Spleen (tissue), 11 donors: ENCODE measurements at regions not wholly inside any gene's neighbourhood (a gene's known extent, or its start where the extent isn't known, plus 50 kb on each side); places are given as distances from the start of the nearest gene placed in this dataset.

Source experiments
- DNase-seq: peaks from one replicate; pipeline ENCODE4 v3.0.0-alpha.2; 2020
- H3K27ac ChIP-seq, 8 donors: fragments of 200-600 bp; sonication (generic) in 7 of 8; 1 replicate in 4 of 8; 2 replicates in 4 of 8; pipeline versions ENCODE4 v1.5.0 to v1.8.0; 2016 to 2021; ENCODE audit warnings: inconsistent platforms in 4 of 8, mild to moderate bottlenecking in 4 of 8, moderate library complexity in 1 of 8
- H3K27me3 ChIP-seq, 7 donors: fragments of 200-600 bp; sonication (generic) in 6 of 7; replicated peaks in 1 of 7; 1 replicate in 4 of 7; 2 replicates in 3 of 7; pipeline versions ENCODE4 v1.5.0 to v1.8.0; 2016 to 2021; ENCODE audit warnings: inconsistent platforms in 3 of 7, mild to moderate bottlenecking in 1 of 7
- H3K36me3 ChIP-seq, 6 donors: fragments of 200-600 bp; sonication (generic) in 5 of 6; 1 replicate in 4 of 6; 2 replicates in 2 of 6; pipeline versions ENCODE4 v1.5.0 to v1.8.0; 2016 to 2021; ENCODE audit warnings: inconsistent platforms in 2 of 6
- H3K4me1 ChIP-seq, 6 donors: fragments of 200-600 bp; sonication (generic) in 5 of 6; 1 replicate in 3 of 6; 2 replicates in 3 of 6; pipeline versions ENCODE4 v1.5.0 to v1.8.0; 2016 to 2021; ENCODE audit warnings: inconsistent platforms in 3 of 6
- H3K4me3 ChIP-seq, 8 donors: fragments of 200-600 bp; sonication (generic) in 7 of 8; 1 replicate in 4 of 8; 2 replicates in 4 of 8; pipeline versions ENCODE4 v1.5.0 to v1.8.0; 2016 to 2021; ENCODE audit warnings: inconsistent platforms in 4 of 8, mild to moderate bottlenecking in 4 of 8, moderate library complexity in 2 of 8
- H3K9me3 ChIP-seq, 8 donors: fragments of 200-600 bp; sonication (generic) in 7 of 8; 1 replicate in 4 of 8; 2 replicates in 4 of 8; pipeline versions ENCODE4 v1.5.0 to v1.8.0; 2016 to 2021; ENCODE audit warnings: inconsistent platforms in 4 of 8
- CTCF ChIP-seq, 11 experiments: fragments of 200-600 bp in 7 of 11; fragments of 450-650 bp in 4 of 11; sonication (generic) in 4 of 11; IDR thresholded peaks in 8 of 11; conservative IDR thresholded peaks in 3 of 11; 1 replicate in 7 of 11; 2 replicates in 4 of 11; pipeline versions ENCODE4 v1.4.0 to v1.8.0; 2016 to 2021; ENCODE audit warnings: antibody characterized with exemption in 11 of 11, inconsistent platforms in 4 of 11, mild to moderate bottlenecking in 1 of 11
- POLR2A ChIP-seq, 3 donors: fragments of 450-650 bp; IDR thresholded peaks; one replicate each; pipeline ENCODE4 v1.5.1; 2017; ENCODE audit warnings: antibody characterized with exemption in 3 of 3, mild to moderate bottlenecking in 1 of 3
- POLR2AphosphoS5 ChIP-seq, 3 donors: sonication (generic); formaldehyde crosslinking; IDR thresholded peaks; one replicate each; pipeline ENCODE4 v1.5.1; 2017; ENCODE audit warnings: antibody characterized with exemption in 3 of 3
- WGBS, 5 donors: extraction: QIAGEN DNeasy Blood & Tissue Kit in 3 of 5; methylation state at CpG; one replicate each; pipeline versions ENCODE4 v1.1.5 to v1.1.7; 2013 to 2018; 5-methylcytosine and 5-hydroxymethylcytosine counted together
- intact Hi-C: fragments of 100-400 bp; cut with DNase I; formaldehyde crosslinking; loops from one replicate; pipeline ENCODE4 v1.15.0; 2023; ENCODE audit warnings: low total_unique reads
- donor health status: healthy with polysubstance abuse.
- donor health status: DM: no; HTN: no; CAD: no; lungs with moderate emphysema.
- donor health status: DM: no; HTN: no; CAD: no.
- donor health status: Bipolar disorder and iron deficiency.
- donor health status: healthy.
- donor health status: DM: no; HTN: no; CAD: no.
- donor health status: DM: yes; HTN: yes; CAD: no.

DNA sequence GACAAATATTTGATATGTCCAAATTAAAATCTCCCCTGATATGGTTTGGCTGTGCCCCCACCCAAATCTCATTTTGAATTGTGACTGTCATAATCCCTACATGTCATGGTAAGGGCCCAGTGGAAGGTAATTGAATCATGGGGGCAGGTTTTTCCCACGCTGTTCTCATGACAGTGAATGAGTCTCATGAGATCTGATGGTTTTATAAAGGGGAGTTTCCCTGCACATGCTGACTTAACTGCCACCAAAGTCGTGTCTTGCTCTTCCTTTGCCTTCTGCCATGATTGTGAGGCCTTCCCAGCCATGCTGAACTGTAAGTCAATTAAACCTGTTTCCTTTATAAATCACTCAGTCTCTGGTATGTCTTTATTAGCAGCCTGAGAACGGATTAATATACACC, 207.0 kb downstream of the BARHL2 start:
- no peak for DNase-seq
- TF ChIP-seq POLR2A (IDR thresholded peaks at IDR 0.05) = no peak
- no peak for TF ChIP-seq CTCF (IDR thresholded peaks at IDR 0.05 in 8 of 11, conservative IDR thresholded peaks at IDR 0.05 in 3 of 11)
- TF ChIP-seq POLR2AphosphoS5 (IDR thresholded peaks at IDR 0.05) = no peak
- 51 to 73% (median 67%) methylated on average over 3 of the region's 3 CpGs for WGBS, 5 donors
- no peaks in the 10 kb centered on the region for H3K4me1 ChIP-seq
- intact Hi-C loops = no loop called here
- H3K9me3 ChIP-seq = no peaks in the 10 kb centered on the region
- peaks cover 0 to 9% (median 0%) of the 10 kb centered on the region in 7 donors for H3K27me3 ChIP-seq
- H3K4me3 ChIP-seq = no peak overlapping the region
- no peak overlapping the region for H3K27ac ChIP-seq
- H3K36me3 ChIP-seq = no peaks in the 10 kb centered on the region

GRCh38 chr1:90509225-90510048, 207.7 kb downstream of the BARHL2 start:
- no peak for DNase-seq
- Histone ChIP-seq H3K36me3 (no peaks in the 10 kb centered on the region), H3K27ac (no peak overlapping the region), H3K27me3 (peaks cover 0 to 9% (median 0%) of the 10 kb centered on the region in 7 donors), H3K9me3 (no peaks in the 10 kb centered on the region), H3K4me1 (no peaks in the 10 kb centered on the region), H3K4me3 (no peak overlapping the region)
- TF ChIP-seq CTCF (IDR thresholded peaks at IDR 0.05 in 8 of 11, conservative IDR thresholded peaks at IDR 0.05 in 3 of 11) = no peak
- no peak for TF ChIP-seq POLR2AphosphoS5 (IDR thresholded peaks at IDR 0.05)
- no peak for TF ChIP-seq POLR2A (IDR thresholded peaks at IDR 0.05)
- 65 to 90% (median 81%) methylated on average over 2 of the region's 2 CpGs for WGBS, 5 donors
- intact Hi-C loops = no loop called here

- Histone ChIP-seq H3K9me3 (no peaks in the 10 kb centered on the region), H3K4me3 (no peak overlapping the region), H3K27me3 (peaks cover 0 to 9% (median 0%) of the 10 kb centered on the region in 7 donors), H3K27ac (no peak overlapping the region), H3K4me1 (no peaks in the 10 kb centered on the region), H3K36me3 (no peaks in the 10 kb centered on the region)
- WGBS, 5 donors = 68 to 93% (median 88%) methylated on average over 2 of the region's 2 CpGs
- no peak for DNase-seq
- TF ChIP-seq POLR2AphosphoS5 (IDR thresholded peaks at IDR 0.05) (no peak), POLR2A (IDR thresholded peaks at IDR 0.05) (no peak), CTCF (IDR thresholded peaks at IDR 0.05 in 8 of 11, conservative IDR thresholded peaks at IDR 0.05 in 3 of 11) (no peak)
- intact Hi-C loops = no loop called here
These were observed 208.5 kb downstream of the BARHL2 start for GRCh38 chr1:90508376-90509167.

GRCh38 chr1:90507173-90507572, 209.9 kb downstream of the BARHL2 start:
- no peak for DNase-seq
- H3K4me1 ChIP-seq = no peaks in the 10 kb centered on the region
- peaks cover 0 to 9% (median 0%) of the 10 kb centered on the region in 7 donors for H3K27me3 ChIP-seq
- no peak overlapping the region for H3K27ac ChIP-seq
- WGBS, 5 donors = 71 to 97% (median 92%) methylated on average over 5 of the region's 5 CpGs
- TF ChIP-seq POLR2A (IDR thresholded peaks at IDR 0.05) (no peak), POLR2AphosphoS5 (IDR thresholded peaks at IDR 0.05) (no peak)
- no peaks in the 10 kb centered on the region for H3K36me3 ChIP-seq
- no peak overlapping the region for H3K4me3 ChIP-seq
- H3K9me3 ChIP-seq = no peaks in the 10 kb centered on the region
- intact Hi-C loops = no loop called here
